Ishikawa (cell line): ENCODE measurements at regions not wholly inside any gene's neighbourhood (a gene's known extent, or its start where the extent isn't known, plus 50 kb on each side); places are given as distances from the start of the nearest gene placed in this dataset.

ENCODE experiments used
- CEBPB ChIP-seq: IDR thresholded peaks from 2 replicates; pipeline ENCODE4 v1.6.1; 2012
- EP300 ChIP-seq: IDR thresholded peaks from 2 replicates; pipeline ENCODE4 v1.6.1; 2012; ENCODE audit warnings: borderline replicate concordance
- TF ChIP-seq, protein P1 (sequence below): IDR thresholded peaks from 2 replicates; pipeline ENCODE4 v1.6.1; 2012; ENCODE audit warnings: low read depth, mild to moderate bottlenecking

DNA sequence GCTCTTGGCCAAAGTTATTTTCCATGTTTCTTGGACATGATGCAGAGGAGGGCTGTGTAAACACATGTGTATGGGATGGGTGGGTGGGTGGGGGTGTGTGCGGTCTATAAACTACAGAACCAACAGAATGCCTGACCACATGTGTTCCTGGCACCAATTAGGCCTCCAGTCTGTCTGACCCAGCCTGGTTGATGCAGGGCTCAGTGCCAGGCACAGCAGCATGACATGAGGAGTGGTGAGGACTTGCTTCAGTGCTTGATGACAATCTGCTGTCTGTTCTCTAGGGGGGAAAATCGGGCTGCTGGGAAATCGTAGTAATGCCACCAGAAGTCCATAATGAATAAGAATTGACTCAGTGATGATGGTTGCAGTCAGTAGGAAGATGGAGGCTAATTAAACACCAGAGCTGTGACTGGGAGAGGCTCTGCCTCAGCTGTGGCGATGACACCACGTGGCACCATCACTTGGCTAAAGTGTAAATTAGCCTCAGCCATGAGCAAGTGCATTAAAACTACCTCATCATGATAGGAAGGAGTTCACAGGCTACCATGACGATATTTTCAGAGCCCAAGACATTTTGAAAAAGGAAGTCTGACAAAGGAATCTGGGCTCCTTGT lies 260.1 kb upstream of the PODXL start:
- no peak for TF ChIP-seq EP300
- no peak for TF ChIP-seq CEBPB
- TF ChIP-seq, protein P1, sequence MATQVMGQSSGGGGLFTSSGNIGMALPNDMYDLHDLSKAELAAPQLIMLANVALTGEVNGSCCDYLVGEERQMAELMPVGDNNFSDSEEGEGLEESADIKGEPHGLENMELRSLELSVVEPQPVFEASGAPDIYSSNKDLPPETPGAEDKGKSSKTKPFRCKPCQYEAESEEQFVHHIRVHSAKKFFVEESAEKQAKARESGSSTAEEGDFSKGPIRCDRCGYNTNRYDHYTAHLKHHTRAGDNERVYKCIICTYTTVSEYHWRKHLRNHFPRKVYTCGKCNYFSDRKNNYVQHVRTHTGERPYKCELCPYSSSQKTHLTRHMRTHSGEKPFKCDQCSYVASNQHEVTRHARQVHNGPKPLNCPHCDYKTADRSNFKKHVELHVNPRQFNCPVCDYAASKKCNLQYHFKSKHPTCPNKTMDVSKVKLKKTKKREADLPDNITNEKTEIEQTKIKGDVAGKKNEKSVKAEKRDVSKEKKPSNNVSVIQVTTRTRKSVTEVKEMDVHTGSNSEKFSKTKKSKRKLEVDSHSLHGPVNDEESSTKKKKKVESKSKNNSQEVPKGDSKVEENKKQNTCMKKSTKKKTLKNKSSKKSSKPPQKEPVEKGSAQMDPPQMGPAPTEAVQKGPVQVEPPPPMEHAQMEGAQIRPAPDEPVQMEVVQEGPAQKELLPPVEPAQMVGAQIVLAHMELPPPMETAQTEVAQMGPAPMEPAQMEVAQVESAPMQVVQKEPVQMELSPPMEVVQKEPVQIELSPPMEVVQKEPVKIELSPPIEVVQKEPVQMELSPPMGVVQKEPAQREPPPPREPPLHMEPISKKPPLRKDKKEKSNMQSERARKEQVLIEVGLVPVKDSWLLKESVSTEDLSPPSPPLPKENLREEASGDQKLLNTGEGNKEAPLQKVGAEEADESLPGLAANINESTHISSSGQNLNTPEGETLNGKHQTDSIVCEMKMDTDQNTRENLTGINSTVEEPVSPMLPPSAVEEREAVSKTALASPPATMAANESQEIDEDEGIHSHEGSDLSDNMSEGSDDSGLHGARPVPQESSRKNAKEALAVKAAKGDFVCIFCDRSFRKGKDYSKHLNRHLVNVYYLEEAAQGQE: no peak
